ENCODE measurements at regions not wholly inside any gene's neighbourhood (a gene's known extent, or its start where the extent isn't known, plus 50 kb on each side); places are given as distances from the start of the nearest gene placed in this dataset.

GRCh38 chr13:55543053-55543452 lies 1597.7 kb upstream of the PRR20A start:
- Histone ChIP-seq H3K4me1 (ENCODE audit: control insufficient read depth in 3 of 3, insufficient read depth in 2 of 3, low read depth in 1 of 3, low read length in 2 of 3) (no peaks in the 10 kb centered on the region), H3K4me3 (ENCODE audit: low read depth in 1 of 3, low read length in 3 of 3) (no peak overlapping the region), H3K36me3 (ENCODE audit: control insufficient read depth in 3 of 3, insufficient read depth in 2 of 3, low read depth in 1 of 3, low read length in 3 of 3) (no peaks in the 10 kb centered on the region), H3K9me3 (ENCODE audit: control insufficient read depth in 2 of 2, insufficient read depth in 1 of 2, low read depth in 1 of 2, low read length in 1 of 2) (no peaks in the 10 kb centered on the region), H3K27me3 (ENCODE audit: control insufficient read depth in 3 of 3, insufficient read depth in 3 of 3, low read length in 3 of 3) (no peaks in the 10 kb centered on the region), H3K27ac (ENCODE audit: low read depth in 1 of 3, low read length in 2 of 3) (no peak overlapping the region)
- FAIRE-seq (no peak), DNase-seq (no peak)

DNA sequence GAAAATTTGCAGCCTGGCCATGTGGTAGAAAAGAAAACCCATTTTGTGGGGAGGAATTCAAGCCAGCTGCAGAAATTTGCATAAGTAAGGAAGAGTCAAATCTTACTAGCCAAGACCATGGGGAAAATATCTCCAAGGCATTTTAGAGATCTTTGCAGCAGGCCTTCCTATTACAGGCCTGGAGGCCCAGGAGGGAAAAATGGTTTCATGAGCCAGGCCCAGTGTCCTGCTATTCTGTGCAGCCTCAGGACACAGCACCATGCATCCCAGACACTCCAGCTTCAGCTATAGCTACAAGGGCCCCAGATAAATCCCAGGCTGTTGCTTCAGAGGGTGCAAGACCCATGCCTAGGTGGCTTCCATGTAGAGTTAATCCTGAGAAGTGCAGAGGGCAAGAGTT lies 1590.1 kb upstream of the PRR20A start:
- Histone ChIP-seq H3K27ac (ENCODE audit: low read depth in 1 of 3, low read length in 2 of 3) (no peak overlapping the region), H3K27me3 (ENCODE audit: control insufficient read depth in 3 of 3, insufficient read depth in 3 of 3, low read length in 3 of 3) (no peaks in the 10 kb centered on the region), H3K4me1 (ENCODE audit: control insufficient read depth in 3 of 3, insufficient read depth in 2 of 3, low read depth in 1 of 3, low read length in 2 of 3) (no peaks in the 10 kb centered on the region), H3K4me3 (ENCODE audit: low read depth in 1 of 3, low read length in 3 of 3) (no peak overlapping the region), H3K9me3 (ENCODE audit: control insufficient read depth in 2 of 2, insufficient read depth in 1 of 2, low read depth in 1 of 2, low read length in 1 of 2) (peaks cover 0 to 11% of the 10 kb centered on the region in 2 donors), H3K36me3 (ENCODE audit: control insufficient read depth in 3 of 3, insufficient read depth in 2 of 3, low read depth in 1 of 3, low read length in 3 of 3) (no peaks in the 10 kb centered on the region)
- DNase-seq (no peak), FAIRE-seq (no peak)

- H3K27me3 ChIP-seq (ENCODE audit: control insufficient read depth in 3 of 3, insufficient read depth in 3 of 3, low read length in 3 of 3), result no peaks in the 10 kb centered on the region
- peaks cover 0 to 11% of the 10 kb centered on the region in 2 donors for H3K9me3 ChIP-seq (ENCODE audit: control insufficient read depth in 2 of 2, insufficient read depth in 1 of 2, low read depth in 1 of 2, low read length in 1 of 2)
- H3K27ac ChIP-seq (ENCODE audit: low read depth in 1 of 3, low read length in 2 of 3), result no peak overlapping the region
- no peak overlapping the region for H3K4me3 ChIP-seq (ENCODE audit: low read depth in 1 of 3, low read length in 3 of 3)
- FAIRE-seq, result no peak
- 78 to 87% (median 85%) methylated on average over 1 of the region's 1 CpG for WGBS, 3 donors
- H3K36me3 ChIP-seq (ENCODE audit: control insufficient read depth in 3 of 3, insufficient read depth in 2 of 3, low read depth in 1 of 3, low read length in 3 of 3), result no peaks in the 10 kb centered on the region
- no peaks in the 10 kb centered on the region for H3K4me1 ChIP-seq (ENCODE audit: control insufficient read depth in 3 of 3, insufficient read depth in 2 of 3, low read depth in 1 of 3, low read length in 2 of 3)
- DNase-seq, result no peak
Observed at GRCh38 chr13:55553701-55554100, 1587.0 kb upstream of the PRR20A start.

DNA sequence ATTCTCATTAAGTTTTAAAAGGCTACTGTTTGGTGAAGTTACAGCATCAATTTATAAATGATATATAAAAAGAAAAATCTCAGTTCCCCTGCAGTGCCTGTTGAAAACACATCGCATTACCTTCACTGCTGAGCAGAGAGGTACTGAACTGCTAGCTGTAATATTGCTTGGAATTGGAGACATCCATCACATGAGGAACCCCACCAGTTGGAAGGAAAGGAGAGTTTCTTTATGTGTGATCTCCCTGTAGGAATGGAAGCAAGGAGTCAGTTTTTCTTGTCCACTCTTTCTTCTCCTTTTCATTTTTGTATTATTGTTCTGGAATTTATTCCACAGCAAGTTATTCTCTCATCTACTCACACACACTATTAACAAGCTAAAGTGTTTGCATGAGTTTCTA lies 1586.0 kb upstream of the PRR20A start:
- whole genome bisulfite sequencing, 3 donors, result 90 to 95% (median 92%) methylated on average over 1 of the region's 1 CpG
- Histone ChIP-seq H3K27me3 (ENCODE audit: control insufficient read depth in 3 of 3, insufficient read depth in 3 of 3, low read length in 3 of 3) (no peaks in the 10 kb centered on the region), H3K9me3 (ENCODE audit: control insufficient read depth in 2 of 2, insufficient read depth in 1 of 2, low read depth in 1 of 2, low read length in 1 of 2) (peaks cover 0 to 11% of the 10 kb centered on the region in 2 donors), H3K36me3 (ENCODE audit: control insufficient read depth in 3 of 3, insufficient read depth in 2 of 3, low read depth in 1 of 3, low read length in 3 of 3) (no peaks in the 10 kb centered on the region), H3K4me3 (ENCODE audit: low read depth in 1 of 3, low read length in 3 of 3) (no peak overlapping the region), H3K4me1 (ENCODE audit: control insufficient read depth in 3 of 3, insufficient read depth in 2 of 3, low read depth in 1 of 3, low read length in 2 of 3) (no peaks in the 10 kb centered on the region), H3K27ac (ENCODE audit: low read depth in 1 of 3, low read length in 2 of 3) (no peak overlapping the region)
- DNase-seq (no peak), FAIRE-seq (no peak)

- no peaks in the 10 kb centered on the region for H3K9me3 ChIP-seq (ENCODE audit: control insufficient read depth in 2 of 2, insufficient read depth in 1 of 2, low read depth in 1 of 2, low read length in 1 of 2)
- H3K4me1 ChIP-seq (ENCODE audit: control insufficient read depth in 3 of 3, insufficient read depth in 2 of 3, low read depth in 1 of 3, low read length in 2 of 3), result no peaks in the 10 kb centered on the region
- no peak overlapping the region for H3K27ac ChIP-seq (ENCODE audit: low read depth in 1 of 3, low read length in 2 of 3)
- H3K4me3 ChIP-seq (ENCODE audit: low read depth in 1 of 3, low read length in 3 of 3), result no peak overlapping the region
- no peak for DNase-seq
- FAIRE-seq, result no peak
- no peaks in the 10 kb centered on the region for H3K36me3 ChIP-seq (ENCODE audit: control insufficient read depth in 3 of 3, insufficient read depth in 2 of 3, low read depth in 1 of 3, low read length in 3 of 3)
- H3K27me3 ChIP-seq (ENCODE audit: control insufficient read depth in 3 of 3, insufficient read depth in 3 of 3, low read length in 3 of 3), result no peaks in the 10 kb centered on the region
Observed at GRCh38 chr13:55560331-55560730, 1580.4 kb upstream of the PRR20A start.

DNA sequence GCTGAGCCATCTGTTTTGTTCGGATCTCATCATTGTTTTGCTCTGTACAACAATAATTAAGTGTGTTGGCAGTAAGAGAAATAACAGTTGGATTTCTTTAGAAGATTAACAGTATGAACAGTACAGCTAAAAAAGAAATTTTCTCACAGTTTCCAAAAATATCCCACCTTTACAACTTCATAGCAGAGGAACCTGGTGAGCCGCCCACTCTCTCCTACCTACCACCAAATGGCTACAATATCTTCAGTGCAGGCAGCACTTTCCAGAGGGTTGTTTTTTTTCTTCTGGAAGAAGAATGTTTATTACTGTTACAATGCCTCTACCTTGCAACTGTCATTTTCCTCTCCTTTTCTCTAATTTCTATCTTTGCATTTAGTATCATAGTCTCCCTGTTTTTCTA lies 1577.5 kb upstream of the PRR20A start:
- DNase-seq (no peak), FAIRE-seq (no peak)
- WGBS, 3 donors, result 59 to 85% (median 74%) methylated on average over 2 of the region's 2 CpGs
- Histone ChIP-seq H3K4me3 (ENCODE audit: low read depth in 1 of 3, low read length in 3 of 3) (no peak overlapping the region), H3K9me3 (ENCODE audit: control insufficient read depth in 2 of 2, insufficient read depth in 1 of 2, low read depth in 1 of 2, low read length in 1 of 2) (no peaks in the 10 kb centered on the region), H3K27me3 (ENCODE audit: control insufficient read depth in 3 of 3, insufficient read depth in 3 of 3, low read length in 3 of 3) (no peaks in the 10 kb centered on the region), H3K4me1 (ENCODE audit: control insufficient read depth in 3 of 3, insufficient read depth in 2 of 3, low read depth in 1 of 3, low read length in 2 of 3) (no peaks in the 10 kb centered on the region), H3K27ac (ENCODE audit: low read depth in 1 of 3, low read length in 2 of 3) (no peak overlapping the region), H3K36me3 (ENCODE audit: control insufficient read depth in 3 of 3, insufficient read depth in 2 of 3, low read depth in 1 of 3, low read length in 3 of 3) (no peaks in the 10 kb centered on the region)

DNA sequence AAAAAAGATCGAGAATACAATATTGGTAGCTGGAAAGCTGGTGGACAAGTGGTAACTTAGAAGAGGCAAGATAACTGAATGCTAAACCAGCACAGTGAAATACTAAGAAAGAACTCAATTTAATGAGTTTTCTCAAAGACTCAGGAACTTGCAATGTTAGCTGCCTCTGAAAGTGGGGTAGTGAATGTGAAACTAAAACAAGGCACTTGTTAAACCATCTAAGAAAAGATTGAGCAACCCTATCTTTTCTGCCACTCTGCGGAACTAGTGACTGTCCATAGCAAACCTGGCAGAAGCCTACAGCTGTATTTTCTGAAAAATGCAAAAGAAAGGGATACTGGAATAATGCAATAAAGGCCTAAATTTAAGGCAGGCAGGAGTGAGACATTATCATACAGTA lies 1574.4 kb upstream of the PRR20A start:
- H3K9me3 ChIP-seq (ENCODE audit: control insufficient read depth in 2 of 2, insufficient read depth in 1 of 2, low read depth in 1 of 2, low read length in 1 of 2), result no peaks in the 10 kb centered on the region
- H3K36me3 ChIP-seq (ENCODE audit: control insufficient read depth in 3 of 3, insufficient read depth in 2 of 3, low read depth in 1 of 3, low read length in 3 of 3), result no peaks in the 10 kb centered on the region
- no peak for FAIRE-seq
- 77 to 90% (median 82%) methylated on average over 2 of the region's 2 CpGs for WGBS, 3 donors
- no peaks in the 10 kb centered on the region for H3K4me1 ChIP-seq (ENCODE audit: control insufficient read depth in 3 of 3, insufficient read depth in 2 of 3, low read depth in 1 of 3, low read length in 2 of 3)
- no peak for DNase-seq
- no peak overlapping the region for H3K27ac ChIP-seq (ENCODE audit: low read depth in 1 of 3, low read length in 2 of 3)
- no peaks in the 10 kb centered on the region for H3K27me3 ChIP-seq (ENCODE audit: control insufficient read depth in 3 of 3, insufficient read depth in 3 of 3, low read length in 3 of 3)
- H3K4me3 ChIP-seq (ENCODE audit: low read depth in 1 of 3, low read length in 3 of 3), result no peak overlapping the region

DNA sequence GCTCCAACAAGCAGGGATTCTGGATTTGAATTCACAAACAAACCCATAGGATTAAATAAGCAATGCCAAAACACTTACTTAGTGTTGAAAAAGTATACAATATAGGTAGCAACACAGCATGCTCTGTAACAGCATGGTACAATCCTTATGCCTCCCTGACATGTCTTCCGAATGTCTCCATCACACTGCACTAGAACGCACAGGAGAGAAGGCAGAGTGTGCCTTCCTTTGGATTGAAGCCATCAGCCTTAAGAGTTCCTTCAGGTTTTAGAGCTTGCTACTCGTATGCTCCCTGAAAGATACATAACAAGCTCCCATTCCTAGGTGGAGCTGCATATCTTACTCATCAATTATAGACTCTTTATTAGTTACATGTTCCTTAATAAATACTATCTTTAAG lies 1573.9 kb upstream of the PRR20A start:
- Histone ChIP-seq H3K4me3 (ENCODE audit: low read depth in 1 of 3, low read length in 3 of 3) (no peak overlapping the region), H3K36me3 (ENCODE audit: control insufficient read depth in 3 of 3, insufficient read depth in 2 of 3, low read depth in 1 of 3, low read length in 3 of 3) (no peaks in the 10 kb centered on the region), H3K27me3 (ENCODE audit: control insufficient read depth in 3 of 3, insufficient read depth in 3 of 3, low read length in 3 of 3) (no peaks in the 10 kb centered on the region), H3K27ac (ENCODE audit: low read depth in 1 of 3, low read length in 2 of 3) (no peak overlapping the region), H3K4me1 (ENCODE audit: control insufficient read depth in 3 of 3, insufficient read depth in 2 of 3, low read depth in 1 of 3, low read length in 2 of 3) (no peaks in the 10 kb centered on the region), H3K9me3 (ENCODE audit: control insufficient read depth in 2 of 2, insufficient read depth in 1 of 2, low read depth in 1 of 2, low read length in 1 of 2) (no peaks in the 10 kb centered on the region)
- 71 to 84% (median 83%) methylated on average over 3 of the region's 3 CpGs for WGBS, 3 donors
- DNase-seq (no peak), FAIRE-seq (no peak)

DNA sequence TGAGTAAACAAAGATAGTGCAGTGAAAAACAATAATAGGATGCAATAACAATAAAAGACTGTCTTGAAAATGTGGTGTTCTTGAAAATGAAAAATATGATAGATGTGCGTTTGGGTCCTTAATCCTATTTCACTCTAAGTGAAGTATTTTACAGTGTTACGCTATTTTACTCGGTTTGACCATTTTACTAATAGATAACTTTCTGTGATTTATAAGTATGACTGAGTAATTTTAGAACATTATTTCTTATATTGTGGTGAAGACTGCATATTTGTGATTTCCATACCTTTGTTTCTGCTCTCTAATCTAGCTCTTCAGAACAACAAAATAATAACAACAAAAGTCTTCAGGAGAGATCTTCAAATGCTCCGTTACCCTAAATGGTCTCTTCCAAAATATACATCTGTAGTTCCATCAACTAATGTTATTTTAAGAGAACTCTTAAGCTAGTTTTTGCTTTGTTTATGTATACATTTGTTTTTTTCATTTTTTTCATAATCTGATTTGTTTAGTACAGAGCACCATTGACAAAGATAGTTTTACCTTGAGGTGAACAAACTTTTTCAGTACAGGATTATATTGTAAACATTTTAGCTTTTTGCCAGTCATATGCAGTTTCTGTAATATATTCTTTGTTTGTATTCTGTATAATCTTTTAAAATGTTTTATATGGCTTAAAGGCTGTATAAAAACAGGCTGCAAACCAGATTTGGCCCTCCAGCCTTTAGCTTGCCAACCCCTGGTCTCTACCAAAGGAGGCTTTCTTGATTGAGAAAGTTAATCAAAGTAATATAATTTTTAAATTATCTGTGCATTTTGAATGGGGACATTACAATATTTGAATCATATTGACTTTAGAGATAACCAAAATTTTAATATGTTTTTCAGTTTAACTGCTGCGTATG lies 1572.7 kb upstream of the PRR20A start:
- DNase-seq (no peak), FAIRE-seq (no peak)

More for the DNA sequence above, 1572.7 kb upstream of the PRR20A start:
- no peaks in the 10 kb centered on the region for H3K4me1 ChIP-seq (ENCODE audit: control insufficient read depth in 3 of 3, insufficient read depth in 2 of 3, low read depth in 1 of 3, low read length in 2 of 3)
- no peaks in the 10 kb centered on the region for H3K27me3 ChIP-seq (ENCODE audit: control insufficient read depth in 3 of 3, insufficient read depth in 3 of 3, low read length in 3 of 3)
- no peak overlapping the region for H3K27ac ChIP-seq (ENCODE audit: low read depth in 1 of 3, low read length in 2 of 3)
- whole genome bisulfite sequencing, 3 donors, result 71 to 75% (median 72%) methylated on average over 5 of the region's 5 CpGs
- H3K4me3 ChIP-seq (ENCODE audit: low read depth in 1 of 3, low read length in 3 of 3), result no peak overlapping the region
- no peaks in the 10 kb centered on the region for H3K9me3 ChIP-seq (ENCODE audit: control insufficient read depth in 2 of 2, insufficient read depth in 1 of 2, low read depth in 1 of 2, low read length in 1 of 2)
- no peaks in the 10 kb centered on the region for H3K36me3 ChIP-seq (ENCODE audit: control insufficient read depth in 3 of 3, insufficient read depth in 2 of 3, low read depth in 1 of 3, low read length in 3 of 3)
